ENCODE measurements at regions not wholly inside any gene's neighbourhood (a gene's known extent, or its start where the extent isn't known, plus 50 kb on each side); places are given as distances from the start of the nearest gene placed in this dataset.
A peak's percentile ranks its signal among the peaks of the same experiment; 100 is the strongest.

- H3K9me3 ChIP-seq (ENCODE audit: control insufficient read depth in 5 of 5, low read length in 5 of 5) = no peaks in the 10 kb centered on the region
- H3K9ac ChIP-seq (ENCODE audit: low read length in 5 of 5) = no peak overlapping the region
- H3K4me1 ChIP-seq (ENCODE audit: control insufficient read depth in 5 of 5, insufficient read depth in 5 of 5, low read length in 5 of 5) = peaks cover 0 to 18% (median 9%) of the 10 kb centered on the region in 5 donors
- H3K27me3 ChIP-seq (ENCODE audit: control insufficient read depth in 5 of 5, insufficient read depth in 4 of 5, low read length in 5 of 5) = no peaks in the 10 kb centered on the region
- H3K36me3 ChIP-seq (ENCODE audit: control insufficient read depth in 5 of 5, insufficient read depth in 5 of 5, low read length in 5 of 5) = no peaks in the 10 kb centered on the region
- H3K4me3 ChIP-seq (ENCODE audit: low read depth in 1 of 5, low read length in 5 of 5) = no peak overlapping the region
- H3K27ac ChIP-seq (ENCODE audit: low read depth, low read length) = no peak overlapping the region
Observed at GRCh38 chr18:25469489-25469888, 117.5 kb upstream of the ZNF521 start.

GRCh38 chr18:25467226-25467987 is 115.4 kb upstream of the ZNF521 start:
- H3K27me3 ChIP-seq (ENCODE audit: control insufficient read depth in 5 of 5, insufficient read depth in 4 of 5, low read length in 5 of 5) = no peaks in the 10 kb centered on the region
- H3K27ac ChIP-seq (ENCODE audit: low read depth, low read length) = no peak overlapping the region
- no peak overlapping the region for H3K9ac ChIP-seq (ENCODE audit: low read length in 5 of 5)
- H3K36me3 ChIP-seq (ENCODE audit: control insufficient read depth in 5 of 5, insufficient read depth in 5 of 5, low read length in 5 of 5) = no peaks in the 10 kb centered on the region
- H3K4me3 ChIP-seq (ENCODE audit: low read depth in 1 of 5, low read length in 5 of 5) = peak overlapping the region in 1 of 5 donors; percentile 22
- H3K4me1 ChIP-seq (ENCODE audit: control insufficient read depth in 5 of 5, insufficient read depth in 5 of 5, low read length in 5 of 5) = peaks cover 0 to 18% (median 9%) of the 10 kb centered on the region in 5 donors
- H3K9me3 ChIP-seq (ENCODE audit: control insufficient read depth in 5 of 5, low read length in 5 of 5) = no peaks in the 10 kb centered on the region

- H3K4me1 ChIP-seq (ENCODE audit: control insufficient read depth in 5 of 5, insufficient read depth in 5 of 5, low read length in 5 of 5) = peaks cover 0 to 27% (median 11%) of the 10 kb centered on the region in 5 donors
- H3K27ac ChIP-seq (ENCODE audit: low read depth, low read length) = no peak overlapping the region
- no peaks in the 10 kb centered on the region for H3K9me3 ChIP-seq (ENCODE audit: control insufficient read depth in 5 of 5, low read length in 5 of 5)
- H3K27me3 ChIP-seq (ENCODE audit: control insufficient read depth in 5 of 5, insufficient read depth in 4 of 5, low read length in 5 of 5) = no peaks in the 10 kb centered on the region
- H3K36me3 ChIP-seq (ENCODE audit: control insufficient read depth in 5 of 5, insufficient read depth in 5 of 5, low read length in 5 of 5) = no peaks in the 10 kb centered on the region
- H3K4me3 ChIP-seq (ENCODE audit: low read depth in 1 of 5, low read length in 5 of 5) = no peak overlapping the region
- no peak overlapping the region for H3K9ac ChIP-seq (ENCODE audit: low read length in 5 of 5)
Observed at GRCh38 chr18:25465152-25465732, 113.3 kb upstream of the ZNF521 start.

- Histone ChIP-seq H3K4me3 (ENCODE audit: low read depth in 1 of 5, low read length in 5 of 5) (no peak overlapping the region), H3K27ac (ENCODE audit: low read depth, low read length) (no peak overlapping the region), H3K36me3 (ENCODE audit: control insufficient read depth in 5 of 5, insufficient read depth in 5 of 5, low read length in 5 of 5) (no peaks in the 10 kb centered on the region), H3K9me3 (ENCODE audit: control insufficient read depth in 5 of 5, low read length in 5 of 5) (no peaks in the 10 kb centered on the region), H3K4me1 (ENCODE audit: control insufficient read depth in 5 of 5, insufficient read depth in 5 of 5, low read length in 5 of 5) (peaks cover 0 to 37% (median 19%) of the 10 kb centered on the region in 5 donors), H3K9ac (ENCODE audit: low read length in 5 of 5) (no peak overlapping the region), H3K27me3 (ENCODE audit: control insufficient read depth in 5 of 5, insufficient read depth in 4 of 5, low read length in 5 of 5) (no peaks in the 10 kb centered on the region)
Observed at GRCh38 chr18:25464227-25464626, 112.3 kb upstream of the ZNF521 start.

- H3K4me1 ChIP-seq (ENCODE audit: control insufficient read depth in 5 of 5, insufficient read depth in 5 of 5, low read length in 5 of 5) = peaks cover 0 to 38% (median 19%) of the 10 kb centered on the region in 5 donors
- no peaks in the 10 kb centered on the region for H3K9me3 ChIP-seq (ENCODE audit: control insufficient read depth in 5 of 5, low read length in 5 of 5)
- H3K27ac ChIP-seq (ENCODE audit: low read depth, low read length) = no peak overlapping the region
- no peak overlapping the region for H3K4me3 ChIP-seq (ENCODE audit: low read depth in 1 of 5, low read length in 5 of 5)
- no peaks in the 10 kb centered on the region for H3K36me3 ChIP-seq (ENCODE audit: control insufficient read depth in 5 of 5, insufficient read depth in 5 of 5, low read length in 5 of 5)
- no peaks in the 10 kb centered on the region for H3K27me3 ChIP-seq (ENCODE audit: control insufficient read depth in 5 of 5, insufficient read depth in 4 of 5, low read length in 5 of 5)
- H3K9ac ChIP-seq (ENCODE audit: low read length in 5 of 5) = no peak overlapping the region
Observed at GRCh38 chr18:25463726-25464125, 111.8 kb upstream of the ZNF521 start.

- H3K4me1 ChIP-seq (ENCODE audit: control insufficient read depth in 5 of 5, insufficient read depth in 5 of 5, low read length in 5 of 5) = peaks cover 0 to 50% (median 31%) of the 10 kb centered on the region in 5 donors
- no peak overlapping the region for H3K27ac ChIP-seq (ENCODE audit: low read depth, low read length)
- H3K4me3 ChIP-seq (ENCODE audit: low read depth in 1 of 5, low read length in 5 of 5) = peak overlapping the region in 1 of 5 donors; percentile 25
- no peak overlapping the region for H3K9ac ChIP-seq (ENCODE audit: low read length in 5 of 5)
- no peaks in the 10 kb centered on the region for H3K9me3 ChIP-seq (ENCODE audit: control insufficient read depth in 5 of 5, low read length in 5 of 5)
- no peaks in the 10 kb centered on the region for H3K27me3 ChIP-seq (ENCODE audit: control insufficient read depth in 5 of 5, insufficient read depth in 4 of 5, low read length in 5 of 5)
- H3K36me3 ChIP-seq (ENCODE audit: control insufficient read depth in 5 of 5, insufficient read depth in 5 of 5, low read length in 5 of 5) = no peaks in the 10 kb centered on the region
Observed at GRCh38 chr18:25459814-25460213, 107.8 kb upstream of the ZNF521 start.

- H3K27me3 ChIP-seq (ENCODE audit: control insufficient read depth in 5 of 5, insufficient read depth in 4 of 5, low read length in 5 of 5) = no peaks in the 10 kb centered on the region
- H3K36me3 ChIP-seq (ENCODE audit: control insufficient read depth in 5 of 5, insufficient read depth in 5 of 5, low read length in 5 of 5) = no peaks in the 10 kb centered on the region
- H3K9me3 ChIP-seq (ENCODE audit: control insufficient read depth in 5 of 5, low read length in 5 of 5) = no peaks in the 10 kb centered on the region
- H3K9ac ChIP-seq (ENCODE audit: low read length in 5 of 5) = no peak overlapping the region
- no peak overlapping the region for H3K27ac ChIP-seq (ENCODE audit: low read depth, low read length)
- H3K4me3 ChIP-seq (ENCODE audit: low read depth in 1 of 5, low read length in 5 of 5) = no peak overlapping the region
- H3K4me1 ChIP-seq (ENCODE audit: control insufficient read depth in 5 of 5, insufficient read depth in 5 of 5, low read length in 5 of 5) = peaks cover 0 to 60% (median 38%) of the 10 kb centered on the region in 5 donors
Observed at GRCh38 chr18:25457601-25458000, 105.6 kb upstream of the ZNF521 start.

GRCh38 chr18:25457126-25457525 is 105.2 kb upstream of the ZNF521 start:
- H3K9ac ChIP-seq (ENCODE audit: low read length in 5 of 5) = no peak overlapping the region
- H3K27ac ChIP-seq (ENCODE audit: low read depth, low read length) = no peak overlapping the region
- no peak overlapping the region for H3K4me3 ChIP-seq (ENCODE audit: low read depth in 1 of 5, low read length in 5 of 5)
- H3K36me3 ChIP-seq (ENCODE audit: control insufficient read depth in 5 of 5, insufficient read depth in 5 of 5, low read length in 5 of 5) = no peaks in the 10 kb centered on the region
- H3K27me3 ChIP-seq (ENCODE audit: control insufficient read depth in 5 of 5, insufficient read depth in 4 of 5, low read length in 5 of 5) = no peaks in the 10 kb centered on the region
- H3K4me1 ChIP-seq (ENCODE audit: control insufficient read depth in 5 of 5, insufficient read depth in 5 of 5, low read length in 5 of 5) = peaks cover 0 to 60% (median 38%) of the 10 kb centered on the region in 5 donors
- H3K9me3 ChIP-seq (ENCODE audit: control insufficient read depth in 5 of 5, low read length in 5 of 5) = no peaks in the 10 kb centered on the region

GRCh38 chr18:25456334-25457010 is 104.5 kb upstream of the ZNF521 start:
- H3K27ac ChIP-seq (ENCODE audit: low read depth, low read length) = no peak overlapping the region
- H3K9ac ChIP-seq (ENCODE audit: low read length in 5 of 5) = peak overlapping the region in 1 of 5 donors; percentile 29
- peaks cover 0 to 60% (median 38%) of the 10 kb centered on the region in 5 donors for H3K4me1 ChIP-seq (ENCODE audit: control insufficient read depth in 5 of 5, insufficient read depth in 5 of 5, low read length in 5 of 5)
- H3K9me3 ChIP-seq (ENCODE audit: control insufficient read depth in 5 of 5, low read length in 5 of 5) = no peaks in the 10 kb centered on the region
- H3K36me3 ChIP-seq (ENCODE audit: control insufficient read depth in 5 of 5, insufficient read depth in 5 of 5, low read length in 5 of 5) = no peaks in the 10 kb centered on the region
- no peaks in the 10 kb centered on the region for H3K27me3 ChIP-seq (ENCODE audit: control insufficient read depth in 5 of 5, insufficient read depth in 4 of 5, low read length in 5 of 5)
- H3K4me3 ChIP-seq (ENCODE audit: low read depth in 1 of 5, low read length in 5 of 5) = peak overlapping the region in 3 of 5 donors; percentile 12 to 31 (median 24)

GRCh38 chr18:25455646-25456045 is 103.7 kb upstream of the ZNF521 start:
- H3K36me3 ChIP-seq (ENCODE audit: control insufficient read depth in 5 of 5, insufficient read depth in 5 of 5, low read length in 5 of 5) = no peaks in the 10 kb centered on the region
- H3K27ac ChIP-seq (ENCODE audit: low read depth, low read length) = no peak overlapping the region
- H3K9me3 ChIP-seq (ENCODE audit: control insufficient read depth in 5 of 5, low read length in 5 of 5) = peaks cover 2 to 6% (median 3%) of the 10 kb centered on the region in 5 donors
- peaks cover 0 to 54% (median 38%) of the 10 kb centered on the region in 5 donors for H3K4me1 ChIP-seq (ENCODE audit: control insufficient read depth in 5 of 5, insufficient read depth in 5 of 5, low read length in 5 of 5)
- no peak overlapping the region for H3K4me3 ChIP-seq (ENCODE audit: low read depth in 1 of 5, low read length in 5 of 5)
- H3K9ac ChIP-seq (ENCODE audit: low read length in 5 of 5) = no peak overlapping the region
- H3K27me3 ChIP-seq (ENCODE audit: control insufficient read depth in 5 of 5, insufficient read depth in 4 of 5, low read length in 5 of 5) = no peaks in the 10 kb centered on the region

Measured in subcutaneous abdominal adipose tissue (tissue), 5 donors.